Erythroblast (primary cell): ENCODE measurements at regions not wholly inside any gene's neighbourhood (a gene's known extent, or its start where the extent isn't known, plus 50 kb on each side); places are given as distances from the start of the nearest gene placed in this dataset.
"Not testable (repeated sequence)": the region's sequence is repeated elsewhere in the genome, so short reads cannot be mapped to it uniquely, and the experiment has no call there.

Experiments
- GATA1 ChIP-seq: IDR thresholded peaks from 2 replicates; pipeline ENCODE4 v1.6.1; 2011; ENCODE audit warnings: low read depth, mild to moderate bottlenecking, control low read depth, low read length, moderate library complexity
- POLR2A ChIP-seq: IDR thresholded peaks from 2 replicates; pipeline ENCODE4 v1.6.1; 2011; ENCODE audit warnings: mild to moderate bottlenecking, low read length

GRCh38 chr17:71106056-71106455, 936.7 kb downstream of the KCNJ2 start:
- TF ChIP-seq POLR2A, GATA1: not testable (repeated sequence)
